ENCODE measurements at regions not wholly inside any gene's neighbourhood (a gene's known extent, or its start where the extent isn't known, plus 50 kb on each side); places are given as distances from the start of the nearest gene placed in this dataset.

- TF ChIP-seq CHD7 (IDR thresholded peaks at IDR 0.05; ENCODE audit: insufficient replicate concordance, low read length) (no peak), TEAD4 (IDR thresholded peaks at IDR 0.05; ENCODE audit: low read depth, low read length) (no peak), ZNF274 (IDR thresholded peaks at IDR 0.05; ENCODE audit: borderline replicate concordance, extremely low read depth, low read length) (no peak), CHD1 (IDR thresholded peaks at IDR 0.05; ENCODE audit: low read depth, low read length) (no peak), BRCA1 (IDR thresholded peaks at IDR 0.05; ENCODE audit: low read depth, low read length) (no peak), KDM5A (IDR thresholded peaks at IDR 0.05; ENCODE audit: low read length) (no peak), TCF12 (IDR thresholded peaks at IDR 0.05; ENCODE audit: low read depth, low read length) (no peak), CEBPB (IDR thresholded peaks at IDR 0.05; ENCODE audit: low read depth, low read length) (no peak), ATF2 (IDR thresholded peaks at IDR 0.05; ENCODE audit: low read length) (no peak), SP4 (IDR thresholded peaks at IDR 0.05; ENCODE audit: low read length) (no peak)
Observed at GRCh38 chr11:81869351-81870065, 864.2 kb downstream of the FAM181B start (continued).

Measured in H1 (cell line).